ENCODE measurements at regions not wholly inside any gene's neighbourhood (a gene's known extent, or its start where the extent isn't known, plus 50 kb on each side); places are given as distances from the start of the nearest gene placed in this dataset.
"Not testable (repeated sequence)": the region's sequence is repeated elsewhere in the genome, so short reads cannot be mapped to it uniquely, and the experiment has no call there.

GRCh38 chr3:40901796-40902195 is 297.5 kb upstream of the CTNNB1 start:
- Histone ChIP-seq H3K4me3 (no peak overlapping the region), H3K27me3 (ENCODE audit: control insufficient read depth in 2 of 2, insufficient read depth in 2 of 2, low read length in 2 of 2) (no peaks in the 10 kb centered on the region), H3K27ac (ENCODE audit: extremely low read depth, low read depth, low read length) (no peak overlapping the region), H3K9me3 (replicated peaks; ENCODE audit: control insufficient read depth, insufficient read depth, low read depth, low read length) (no peaks in the 10 kb centered on the region), H3K9me1 (ENCODE audit: control insufficient read depth, insufficient read depth, low read length) (no peaks in the 10 kb centered on the region), H4K20me1 (replicated peaks; ENCODE audit: control insufficient read depth, insufficient read depth, low read length) (no peaks in the 10 kb centered on the region), H3K4me1 (replicated peaks in 1 of 2; ENCODE audit: control insufficient read depth in 2 of 2, insufficient read depth in 2 of 2, low read length in 2 of 2) (no peaks in the 10 kb centered on the region), H3K9ac (ENCODE audit: insufficient read depth in 1 of 2, low read depth in 2 of 2, low read length in 2 of 2) (no peak overlapping the region), H3K4me2 (ENCODE audit: insufficient read depth, low read length) (no peak overlapping the region), H2AFZ (ENCODE audit: low read depth, low read length) (no peak overlapping the region), H3K36me3 (ENCODE audit: control insufficient read depth, insufficient read depth, low read length) (no peaks in the 10 kb centered on the region), H3K79me2 (ENCODE audit: control insufficient read depth, insufficient read depth, low read length) (no peaks in the 10 kb centered on the region)
- TF ChIP-seq ETS2 (tag; IDR thresholded peaks at IDR 0.05; ENCODE audit: borderline replicate concordance, poor library complexity, severe bottlenecking) = no peak
- no peak for TF ChIP-seq ZNF253 (CRISPR knock-in tag; conservative IDR thresholded peaks at IDR 0.05)
- intact Hi-C loops (cut with micrococcal nuclease) (no loop called here), in situ Hi-C loops (cut with MboI) (no loop called here)
- BruUV-seq (replicated peaks) = no TSS peak
- FAIRE-seq (no peak), DNase-seq (ENCODE audit: extremely low read depth in 1 of 4, low spot score in 3 of 4) (no peak), ATAC-seq (no peak)
- CTCF ChIA-PET (ENCODE audit: low intra/inter-chr PET ratio) = no interaction called here
- POLR2A ChIA-PET = no interaction called here

- H3K27me3 ChIP-seq (ENCODE audit: control insufficient read depth in 2 of 2, insufficient read depth in 2 of 2, low read length in 2 of 2) = peaks cover 0 to 12% of the 10 kb centered on the region in 2 experiments; a peak in 2 of 5 replicates
- 4% methylated on average over 20 of the region's 26 CpGs for WGBS (ENCODE audit: insufficient coverage, low coverage, missing lambda C conversion rate)
- H3K27ac ChIP-seq (ENCODE audit: extremely low read depth, low read depth, low read length); ATAC-seq; H3K9ac ChIP-seq (ENCODE audit: insufficient read depth in 1 of 2, low read depth in 2 of 2, low read length in 2 of 2); DNase-seq (ENCODE audit: extremely low read depth in 1 of 4, low spot score in 3 of 4); H3K79me2 ChIP-seq (ENCODE audit: control insufficient read depth, insufficient read depth, low read length); H3K36me3 ChIP-seq (ENCODE audit: control insufficient read depth, insufficient read depth, low read length); H3K4me2 ChIP-seq (ENCODE audit: insufficient read depth, low read length); FAIRE-seq; intact Hi-C loops (cut with micrococcal nuclease); H3K9me1 ChIP-seq (ENCODE audit: control insufficient read depth, insufficient read depth, low read length); BruUV-seq (replicated peaks); in situ Hi-C loops (cut with MboI); CTCF ChIA-PET (ENCODE audit: low intra/inter-chr PET ratio); H3K4me1 ChIP-seq (replicated peaks in 1 of 2; ENCODE audit: control insufficient read depth in 2 of 2, insufficient read depth in 2 of 2, low read length in 2 of 2); POLR2A ChIA-PET; H3K9me3 ChIP-seq (replicated peaks; ENCODE audit: control insufficient read depth, insufficient read depth, low read depth, low read length); H4K20me1 ChIP-seq (replicated peaks; ENCODE audit: control insufficient read depth, insufficient read depth, low read length); H3K4me3 ChIP-seq; H2AFZ ChIP-seq (ENCODE audit: low read depth, low read length): not testable (repeated sequence)
Measured at GRCh38 chr3:40907907-40908465, 291.3 kb upstream of the CTNNB1 start.
